H1 (cell line): ENCODE measurements at regions not wholly inside any gene's neighbourhood (a gene's known extent, or its start where the extent isn't known, plus 50 kb on each side); places are given as distances from the start of the nearest gene placed in this dataset.

Experiments
- BCL11A ChIP-seq, 2 experiments: IDR thresholded peaks; one replicate each; pipeline ENCODE4 v1.6.1; 2011; ENCODE audit warnings: low read depth in 2 of 2, low read length in 2 of 2, mild to moderate bottlenecking in 2 of 2
- CTBP2 ChIP-seq: IDR thresholded peaks from 2 replicates; pipeline ENCODE4 v1.7.0; 2011; ENCODE audit warnings: borderline replicate concordance, mild to moderate bottlenecking, moderate library complexity, mixed read lengths, low read length; ENCODE audit not compliant: insufficient read depth, insufficient read length
- CTCF ChIP-seq, 3 experiments: IDR thresholded peaks; 1 replicate in 2 of 3; 2 replicates in 1 of 3; pipeline versions ENCODE4 v1.5.1 to v1.6.1; 2011; ENCODE audit warnings: low read length in 3 of 3, mild to moderate bottlenecking in 3 of 3, inconsistent platforms in 2 of 3, low read depth in 1 of 3, moderate library complexity in 1 of 3; ENCODE audit not compliant: insufficient read depth in 1 of 3; ENCODE audit errors: control extremely low read depth in 1 of 3
- EGR1 ChIP-seq: IDR thresholded peaks from 2 replicates; pipeline ENCODE4 v1.6.1; 2011; ENCODE audit warnings: low read depth, low read length, borderline replicate concordance
- GABPA ChIP-seq: IDR thresholded peaks from 2 replicates; pipeline ENCODE4 v1.6.1; 2011; ENCODE audit warnings: mild to moderate bottlenecking, low read length, moderate library complexity, borderline replicate concordance; ENCODE audit not compliant: insufficient read depth
- JUND ChIP-seq: IDR thresholded peaks from 2 replicates; pipeline ENCODE4 v1.6.1; 2011; ENCODE audit warnings: mild to moderate bottlenecking, improper control_type of control experiment, low read length
- MAX ChIP-seq: IDR thresholded peaks from 2 replicates; pipeline ENCODE4 v1.6.1; 2012; ENCODE audit warnings: inconsistent platforms
- POLR2AphosphoS5 ChIP-seq: IDR thresholded peaks from 2 replicates; pipeline ENCODE4 v1.6.1; 2011; ENCODE audit warnings: low read depth, low read length
- RAD21 ChIP-seq, 2 experiments: IDR thresholded peaks in 1 of 2; conservative IDR thresholded peaks in 1 of 2; 2 replicates each; pipeline ENCODE4 v1.6.1; 2011; ENCODE audit warnings: low read depth in 2 of 2, low read length in 2 of 2, improper control_type of control experiment in 1 of 2, inconsistent platforms in 1 of 2, mild to moderate bottlenecking in 1 of 2, moderate library complexity in 1 of 2
- RXRA ChIP-seq: IDR thresholded peaks from 2 replicates; pipeline ENCODE4 v1.6.1; 2011; ENCODE audit warnings: low read depth, mild to moderate bottlenecking, low read length, moderate library complexity; ENCODE audit not compliant: insufficient read depth
- YY1 ChIP-seq: IDR thresholded peaks from 2 replicates; pipeline ENCODE4 v1.6.1; 2011; ENCODE audit warnings: low read depth, mild to moderate bottlenecking, low read length

- TF ChIP-seq MAX (peak; percentile 42; the same call in 1 of the 2 replicates), JUND (no peak), BCL11A (IDR thresholded peaks at IDR 0.05; ENCODE audit: low read depth in 2 of 2, low read length in 2 of 2) (no peak), RXRA (no peak), RAD21 (IDR thresholded peaks at IDR 0.05 in 1 of 2, conservative IDR thresholded peaks at IDR 0.05 in 1 of 2; ENCODE audit: low read depth in 2 of 2, low read length in 2 of 2) (peak; percentile 17 to 33; a peak in 2 of 4 replicates), EGR1 (no peak), GABPA (no peak), YY1 (peak; percentile 81), CTCF (IDR thresholded peaks at IDR 0.05; ENCODE audit: control extremely low read depth in 1 of 3, insufficient read depth in 1 of 3, low read depth in 1 of 3, low read length in 3 of 3) (peak in 2 of 3 experiments; percentile 7 to 20; a peak in 2 of 4 replicates), POLR2AphosphoS5 (no peak), CTBP2 (no peak)
Measured at GRCh38 chr15:81633889-81634288, 259.9 kb upstream of the TMC3 start (continued).
